ENCODE measurements at regions not wholly inside any gene's neighbourhood (a gene's known extent, or its start where the extent isn't known, plus 50 kb on each side); places are given as distances from the start of the nearest gene placed in this dataset.

DNA sequence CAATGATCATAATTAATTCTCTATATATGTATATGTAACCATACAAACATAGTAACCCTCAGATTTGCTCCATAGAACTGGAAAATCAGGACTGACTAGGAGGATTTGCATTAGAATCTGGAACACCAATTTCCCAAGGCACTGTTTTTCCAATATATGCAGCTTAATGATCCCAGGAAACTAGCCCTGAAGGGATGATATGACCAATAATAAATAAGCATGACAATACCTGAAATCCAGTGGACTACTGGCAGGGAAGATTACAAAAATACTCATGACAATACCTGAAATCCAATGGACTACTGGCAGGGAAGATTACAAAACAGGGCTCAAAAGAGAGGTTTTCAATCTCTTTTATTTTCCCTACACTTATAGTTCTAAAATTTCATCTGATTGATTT lies 98.4 kb downstream of the PCDH7 start:
- no peak overlapping the region for H3K4me3 Mint-ChIP-seq
- DNase-seq (no peak), ATAC-seq (no peak)
- no peak overlapping the region for H3K27ac Mint-ChIP-seq
- Histone ChIP-seq H3K27me3 (ENCODE audit: control insufficient read depth, insufficient read depth, low read length) (no peaks in the 10 kb centered on the region), H3K4me1 (ENCODE audit: control insufficient read depth, insufficient read depth, low read length) (no peaks in the 10 kb centered on the region), H3K9me3 (ENCODE audit: control insufficient read depth, insufficient read depth, low read length) (no peaks in the 10 kb centered on the region), H3K36me3 (ENCODE audit: control insufficient read depth, insufficient read depth, low read length) (no peaks in the 10 kb centered on the region), H3K4me3 (ENCODE audit: low read length) (no peak overlapping the region), H3K27ac (ENCODE audit: low read length) (no peak overlapping the region)
- intact Hi-C loops (cut with micrococcal nuclease), result no loop called here
- TF ChIP-seq, protein P1, sequence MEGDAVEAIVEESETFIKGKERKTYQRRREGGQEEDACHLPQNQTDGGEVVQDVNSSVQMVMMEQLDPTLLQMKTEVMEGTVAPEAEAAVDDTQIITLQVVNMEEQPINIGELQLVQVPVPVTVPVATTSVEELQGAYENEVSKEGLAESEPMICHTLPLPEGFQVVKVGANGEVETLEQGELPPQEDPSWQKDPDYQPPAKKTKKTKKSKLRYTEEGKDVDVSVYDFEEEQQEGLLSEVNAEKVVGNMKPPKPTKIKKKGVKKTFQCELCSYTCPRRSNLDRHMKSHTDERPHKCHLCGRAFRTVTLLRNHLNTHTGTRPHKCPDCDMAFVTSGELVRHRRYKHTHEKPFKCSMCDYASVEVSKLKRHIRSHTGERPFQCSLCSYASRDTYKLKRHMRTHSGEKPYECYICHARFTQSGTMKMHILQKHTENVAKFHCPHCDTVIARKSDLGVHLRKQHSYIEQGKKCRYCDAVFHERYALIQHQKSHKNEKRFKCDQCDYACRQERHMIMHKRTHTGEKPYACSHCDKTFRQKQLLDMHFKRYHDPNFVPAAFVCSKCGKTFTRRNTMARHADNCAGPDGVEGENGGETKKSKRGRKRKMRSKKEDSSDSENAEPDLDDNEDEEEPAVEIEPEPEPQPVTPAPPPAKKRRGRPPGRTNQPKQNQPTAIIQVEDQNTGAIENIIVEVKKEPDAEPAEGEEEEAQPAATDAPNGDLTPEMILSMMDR (IDR thresholded peaks at IDR 0.05), result no peak
- peaks cover 7% of the 10 kb centered on the region for H3K36me3 Mint-ChIP-seq
- H3K27me3 Mint-ChIP-seq (ENCODE audit: low read depth in 2 of 2), result no peaks in the 10 kb centered on the region
- H3K9me3 Mint-ChIP-seq, result peaks cover 11 to 22% of the 10 kb centered on the region in 2 donors
- H3K4me1 Mint-ChIP-seq, result no peaks in the 10 kb centered on the region

GRCh38 chr4:30821275-30821674 lies 101.1 kb downstream of the PCDH7 start:
- H3K4me1 ChIP-seq (ENCODE audit: control insufficient read depth, insufficient read depth, low read length), result no peaks in the 10 kb centered on the region
- ATAC-seq (no peak), DNase-seq (no peak)
- Mint-ChIP-seq H3K4me1 (no peaks in the 10 kb centered on the region), H3K27me3 (ENCODE audit: low read depth in 2 of 2) (no peaks in the 10 kb centered on the region), H3K36me3 (peaks cover 7% of the 10 kb centered on the region), H3K27ac (no peak overlapping the region), H3K9me3 (peaks cover 18 to 24% of the 10 kb centered on the region in 2 donors), H3K4me3 (no peak overlapping the region)
- no peaks in the 10 kb centered on the region for H3K9me3 ChIP-seq (ENCODE audit: control insufficient read depth, insufficient read depth, low read length)
- H3K4me3 ChIP-seq (ENCODE audit: low read length), result no peak overlapping the region
- WGBS (ENCODE audit: insufficient coverage), result 89% methylated on average over 4 of the region's 4 CpGs
- no peaks in the 10 kb centered on the region for H3K27me3 ChIP-seq (ENCODE audit: control insufficient read depth, insufficient read depth, low read length)
- intact Hi-C loops (cut with micrococcal nuclease), result no loop called here
- no peaks in the 10 kb centered on the region for H3K36me3 ChIP-seq (ENCODE audit: control insufficient read depth, insufficient read depth, low read length)
- TF ChIP-seq, protein P1 (IDR thresholded peaks at IDR 0.05), result no peak
- H3K27ac ChIP-seq (ENCODE audit: low read length), result no peak overlapping the region

- TF ChIP-seq, protein P1 (IDR thresholded peaks at IDR 0.05), result no peak
- H3K27me3 ChIP-seq (ENCODE audit: control insufficient read depth, insufficient read depth, low read length), result no peaks in the 10 kb centered on the region
Observed at GRCh38 chr4:30821859-30822612, 101.9 kb downstream of the PCDH7 start.

More at GRCh38 chr4:30821859-30822612, 101.9 kb downstream of the PCDH7 start:
- Histone ChIP-seq H3K4me3 (ENCODE audit: low read length) (no peak overlapping the region), H3K4me1 (ENCODE audit: control insufficient read depth, insufficient read depth, low read length) (no peaks in the 10 kb centered on the region), H3K36me3 (ENCODE audit: control insufficient read depth, insufficient read depth, low read length) (no peaks in the 10 kb centered on the region), H3K9me3 (ENCODE audit: control insufficient read depth, insufficient read depth, low read length) (no peaks in the 10 kb centered on the region), H3K27ac (ENCODE audit: low read length) (no peak overlapping the region)
- intact Hi-C loops (cut with micrococcal nuclease), result no loop called here
- H3K9me3 Mint-ChIP-seq, result peaks cover 18 to 24% of the 10 kb centered on the region in 2 donors
- no peak overlapping the region for H3K27ac Mint-ChIP-seq
- H3K36me3 Mint-ChIP-seq, result peaks cover 7% of the 10 kb centered on the region
- no peaks in the 10 kb centered on the region for H3K27me3 Mint-ChIP-seq (ENCODE audit: low read depth in 2 of 2)
- no peaks in the 10 kb centered on the region for H3K4me1 Mint-ChIP-seq
- DNase-seq (no peak), ATAC-seq (no peak)
- WGBS (ENCODE audit: insufficient coverage), result 72% methylated on average over 11 of the region's 12 CpGs
- H3K4me3 Mint-ChIP-seq, result no peak overlapping the region

Measured in natural killer cell (primary cell).